ENCODE measurements at regions not wholly inside any gene's neighbourhood (a gene's known extent, or its start where the extent isn't known, plus 50 kb on each side); places are given as distances from the start of the nearest gene placed in this dataset.

- H4K20me1 ChIP-seq (ENCODE audit: insufficient read depth) = no peaks in the 10 kb centered on the region
- BruUV-seq (replicated peaks) = no TSS peak
- H3K79me2 ChIP-seq (ENCODE audit: insufficient read depth, low read length) = no peaks in the 10 kb centered on the region
- intact Hi-C loops (cut with micrococcal nuclease) = no loop called here
- no peaks in the 10 kb centered on the region for H3K9me2 ChIP-seq (ENCODE audit: insufficient read depth)
- H3K4me3 ChIP-seq (replicated peaks in 1 of 2; ENCODE audit: low read depth in 1 of 2, low read length in 2 of 2) = no peak overlapping the region
- H3K36me3 ChIP-seq (ENCODE audit: control insufficient read depth in 1 of 2, insufficient read depth in 2 of 2, low read length in 2 of 2) = no peaks in the 10 kb centered on the region
- ChIA-PET CTCF (no interaction called here), RAD21 (ENCODE audit: low non-redundant PET in 1 of 2, low total read pairs in 2 of 2, uncharacterized antibody in 2 of 2, unreplicated experiment in 2 of 2) (no interaction called here), POLR2A (no interaction called here)
- no peaks in the 10 kb centered on the region for H3K9me3 ChIP-seq (ENCODE audit: control insufficient read depth in 1 of 2, insufficient read depth in 1 of 2, low read depth in 1 of 2, low read length in 2 of 2)
- TF ChIP-seq POLR2AphosphoS5 (IDR thresholded peaks at IDR 0.05; ENCODE audit: low read depth, low read length) (no peak), YY1 (IDR thresholded peaks at IDR 0.05; ENCODE audit: extremely low read depth, insufficient replicate concordance, low read depth, low read length) (no peak), SIN3A (IDR thresholded peaks at IDR 0.05; ENCODE audit: low read depth) (no peak), CBX3 (IDR thresholded peaks at IDR 0.05; ENCODE audit: low read depth) (no peak), SRF (IDR thresholded peaks at IDR 0.05; ENCODE audit: low read depth) (no peak), JUND (IDR thresholded peaks at IDR 0.05) (no peak), SP1 (IDR thresholded peaks at IDR 0.05; ENCODE audit: low read depth) (no peak)
- no peak overlapping the region for H3K4me2 ChIP-seq (ENCODE audit: low read length)
- H2AFZ ChIP-seq (ENCODE audit: low read depth, low read length, poor library complexity, severe bottlenecking) = no peak overlapping the region
- no peaks in the 10 kb centered on the region for H3K4me1 ChIP-seq (ENCODE audit: control insufficient read depth in 1 of 2, insufficient read depth in 2 of 2, low read length in 2 of 2)
- H3K27me3 ChIP-seq (ENCODE audit: insufficient read depth, low read length) = no peaks in the 10 kb centered on the region
- ATAC-seq (no peak), DNase-seq (ENCODE audit: low read depth, low spot score) (no peak)
- H3K27ac ChIP-seq (ENCODE audit: low read depth, low read length) = no peak overlapping the region
- H3K9ac ChIP-seq (ENCODE audit: low read length) = no peak overlapping the region
These were observed 277.5 kb upstream of the KLHL29 start for GRCh38 chr2:23107327-23107941.

DNA sequence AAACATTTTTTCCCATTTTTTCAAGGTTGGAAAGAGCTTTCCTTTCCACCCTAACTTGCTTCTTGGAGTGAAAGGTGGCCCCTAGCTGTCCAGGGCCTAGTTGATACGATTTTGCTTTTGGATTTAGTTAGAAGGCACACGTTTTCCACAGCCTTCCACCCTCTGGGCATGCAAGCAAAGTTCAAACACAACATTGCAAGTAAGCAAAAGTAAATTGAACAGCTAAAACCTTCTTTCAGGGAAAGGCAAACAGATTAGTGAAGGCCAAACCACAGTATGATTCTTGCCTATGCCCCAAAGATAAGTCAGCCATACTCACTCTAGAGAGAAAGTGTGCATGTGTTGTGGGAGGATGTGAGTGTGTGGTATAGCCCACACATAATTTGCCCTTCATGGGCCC, 273.7 kb upstream of the KLHL29 start:
- POLR2A ChIA-PET = no interaction called here

More for the DNA sequence above, 273.7 kb upstream of the KLHL29 start:
- no peak for TF ChIP-seq CBX3 (IDR thresholded peaks at IDR 0.05; ENCODE audit: low read depth)
- no peak for TF ChIP-seq POLR2AphosphoS5 (IDR thresholded peaks at IDR 0.05; ENCODE audit: low read depth, low read length)
- TF ChIP-seq EGR1 (IDR thresholded peaks at IDR 0.05; ENCODE audit: low read depth) = no peak
- TF ChIP-seq ZFX (IDR thresholded peaks at IDR 0.05) = no peak
- no peak for TF ChIP-seq TCF7L2 (IDR thresholded peaks at IDR 0.05; ENCODE audit: borderline replicate concordance, extremely low read depth, insufficient read depth, insufficient read length)
- TF ChIP-seq EZH2phosphoT487 (IDR thresholded peaks at IDR 0.05; ENCODE audit: borderline replicate concordance) = no peak
- TF ChIP-seq ATF3 (IDR thresholded peaks at IDR 0.05) = no peak
- no peak for TF ChIP-seq CEBPB (IDR thresholded peaks at IDR 0.05; ENCODE audit: low read depth)
- Histone ChIP-seq H3K9me3 (ENCODE audit: control insufficient read depth in 1 of 2, insufficient read depth in 1 of 2, low read depth in 1 of 2, low read length in 2 of 2) (no peaks in the 10 kb centered on the region), H3K4me2 (ENCODE audit: low read length) (no peak overlapping the region), H3K27ac (ENCODE audit: low read depth, low read length) (no peak overlapping the region), H3K4me1 (ENCODE audit: control insufficient read depth in 1 of 2, insufficient read depth in 2 of 2, low read length in 2 of 2) (no peaks in the 10 kb centered on the region), H2AFZ (ENCODE audit: low read depth, low read length, poor library complexity, severe bottlenecking) (no peak overlapping the region), H3K27me3 (ENCODE audit: insufficient read depth, low read length) (no peaks in the 10 kb centered on the region), H3K9me2 (ENCODE audit: insufficient read depth) (no peaks in the 10 kb centered on the region), H3K4me3 (replicated peaks in 1 of 2; ENCODE audit: low read depth in 1 of 2, low read length in 2 of 2) (no peak overlapping the region), H3K9ac (ENCODE audit: low read length) (no peak overlapping the region), H3K79me2 (ENCODE audit: insufficient read depth, low read length) (no peaks in the 10 kb centered on the region), H3K36me3 (ENCODE audit: control insufficient read depth in 1 of 2, insufficient read depth in 2 of 2, low read length in 2 of 2) (no peaks in the 10 kb centered on the region), H4K20me1 (ENCODE audit: insufficient read depth) (no peaks in the 10 kb centered on the region)
- ATAC-seq = no peak
- ChIA-PET CTCF (no interaction called here), RAD21 (ENCODE audit: low non-redundant PET in 1 of 2, low total read pairs in 2 of 2, uncharacterized antibody in 2 of 2, unreplicated experiment in 2 of 2) (no interaction called here)
- intact Hi-C loops (cut with micrococcal nuclease) = no loop called here
- no TSS peak for BruUV-seq (replicated peaks)
- no peak for DNase-seq (ENCODE audit: low read depth, low spot score)
